HL-60 (cell line): ENCODE measurements at regions not wholly inside any gene's neighbourhood (a gene's known extent, or its start where the extent isn't known, plus 50 kb on each side); places are given as distances from the start of the nearest gene placed in this dataset.

ENCODE experiments used
- DNase-seq, 2 experiments: peaks; one replicate each; pipeline ENCODE4 v3.0.0-alpha.2; 2010 to 2020; ENCODE audit warnings: low read depth in 1 of 2, low spot score in 1 of 2
- H3K27ac ChIP-seq: fragments of 250-450 bp; sonication (Bioruptor Pico); replicated peaks from 2 replicates; pipeline ENCODE4 v1.5.1; 2020; ENCODE audit warnings: mild to moderate bottlenecking, moderate library complexity
- H3K27me3 ChIP-seq: fragments of 250-450 bp; sonication (Bioruptor Pico); 2 replicates; pipeline ENCODE4 v1.5.1; 2021; ENCODE audit warnings: mild to moderate bottlenecking, moderate library complexity; ENCODE audit not compliant: insufficient read depth, poor library complexity, severe bottlenecking
- H3K4me3 ChIP-seq: replicated peaks from 2 replicates; pipeline ENCODE4 v1.5.1; 2011; ENCODE audit warnings: mild to moderate bottlenecking, control low read depth, low read length; ENCODE audit not compliant: insufficient read depth
- CTCF ChIP-seq: IDR thresholded peaks from one replicate; pipeline ENCODE4 v1.5.1; 2011; ENCODE audit warnings: low read length, control low read depth, inconsistent platforms; ENCODE audit not compliant: insufficient read depth
- GABPA ChIP-seq: IDR thresholded peaks from 2 replicates; pipeline ENCODE4 v1.6.1; 2012; ENCODE audit warnings: low read depth
- POLR2AphosphoS5 ChIP-seq: IDR thresholded peaks from 2 replicates; pipeline ENCODE4 v1.6.1; 2012; ENCODE audit warnings: low read depth
- REST ChIP-seq: IDR thresholded peaks from 2 replicates; pipeline ENCODE4 v1.6.1; 2012; ENCODE audit warnings: low read depth; ENCODE audit not compliant: insufficient replicate concordance
- SPI1 ChIP-seq: IDR thresholded peaks from 2 replicates; pipeline ENCODE4 v1.6.1; 2012; ENCODE audit warnings: low read depth, mild to moderate bottlenecking, borderline replicate concordance

GRCh38 chr1:242718967-242719366 lies 194.5 kb upstream of the PLD5 start:
- TF ChIP-seq GABPA: no peak
- no peak for DNase-seq
- Histone ChIP-seq H3K27ac (no peak overlapping the region), H3K27me3 (no peaks in the 10 kb centered on the region), H3K4me3 (no peak overlapping the region)

GRCh38 chr1:242712248-242712647 lies 187.8 kb upstream of the PLD5 start:
- Histone ChIP-seq H3K27me3 (no peaks in the 10 kb centered on the region), H3K27ac (no peak overlapping the region)
- DNase-seq: no peak

GRCh38 chr1:242710847-242711246 lies 186.3 kb upstream of the PLD5 start:
- no peak overlapping the region for H3K27ac ChIP-seq
- TF ChIP-seq REST (no peak), SPI1 (no peak), CTCF (no peak), POLR2AphosphoS5 (no peak), GABPA (no peak)
- no peaks in the 10 kb centered on the region for H3K27me3 ChIP-seq
- no peak for DNase-seq
- H3K4me3 ChIP-seq: no peak overlapping the region

More at GRCh38 chr1:242712248-242712647, 187.8 kb upstream of the PLD5 start:
- no peak overlapping the region for H3K4me3 ChIP-seq
- TF ChIP-seq CTCF (no peak), REST (no peak), GABPA (no peak), POLR2AphosphoS5 (no peak), SPI1 (no peak)

- Histone ChIP-seq H3K27me3 (no peaks in the 10 kb centered on the region), H3K4me3 (no peak overlapping the region), H3K27ac (no peak overlapping the region)
- TF ChIP-seq SPI1: no peak
- no peak for TF ChIP-seq POLR2AphosphoS5
- no peak for TF ChIP-seq CTCF
- TF ChIP-seq REST: no peak
- no peak for TF ChIP-seq GABPA
- no peak for DNase-seq
Observed at GRCh38 chr1:242710286-242710685, 185.8 kb upstream of the PLD5 start.
